ENCODE measurements at regions not wholly inside any gene's neighbourhood (a gene's known extent, or its start where the extent isn't known, plus 50 kb on each side); places are given as distances from the start of the nearest gene placed in this dataset.

- no peak for TF ChIP-seq POLR2A (IDR thresholded peaks at IDR 0.05)
- TF ChIP-seq CTCF (IDR thresholded peaks at IDR 0.05) = no peak
Measured at GRCh38 chr13:34224877-34225276, 406.9 kb downstream of the RFC3 start.

Data from vagina (tissue), 2 donors.